Pancreas (tissue), 10 donors: ENCODE measurements at regions not wholly inside any gene's neighbourhood (a gene's known extent, or its start where the extent isn't known, plus 50 kb on each side); places are given as distances from the start of the nearest gene placed in this dataset.

ENCODE experiments used
- ATAC-seq, 4 donors: fragments of 200-7000 bp; cut with Tn5 transposase; one replicate each; pipeline versions ENCODE4 v1.8.0 to v1.9.1; 2020; ENCODE audit warnings: mild to moderate bottlenecking in 4 of 4, moderate library complexity in 4 of 4
- DNase-seq, 6 donors: peaks; one replicate each; pipeline ENCODE4 v3.0.0-alpha.2; 2020
- FAIRE-seq: peaks from 2 replicates; lab custom pipeline; 2012; peaks lifted over from hg19 to GRCh38; lab: Jason Lieb, UNC
- H3K27ac ChIP-seq, 4 donors: fragments of 200-600 bp; sonication (generic); 1 replicate in 3 of 4; 2 replicates in 1 of 4; pipeline versions ENCODE4 v1.5.0 to v1.8.0; 2020
- H3K27me3 ChIP-seq, 4 donors: fragments of 200-600 bp; one replicate each; pipeline ENCODE4 v1.8.0; 2021
- H3K36me3 ChIP-seq, 3 donors: fragments of 200-600 bp; sonication (generic) in 1 of 3; one replicate each; pipeline versions ENCODE4 v1.5.0 to v1.8.0; 2020 to 2021
- H3K4me1 ChIP-seq, 3 donors: fragments of 200-600 bp; one replicate each; pipeline ENCODE4 v1.8.0; 2021
- H3K4me3 ChIP-seq, 4 donors: fragments of 200-600 bp; sonication (generic) in 2 of 4; one replicate each; pipeline versions ENCODE4 v1.5.0 to v1.8.0; 2020 to 2021
- H3K9me3 ChIP-seq, 4 donors: fragments of 200-600 bp; one replicate each; pipeline ENCODE4 v1.8.0; 2021
- CTCF ChIP-seq, 4 donors: fragments of 200-600 bp; sonication (generic) in 3 of 4; IDR thresholded peaks; one replicate each; pipeline versions ENCODE4 v1.5.0 to v1.8.0; 2021; ENCODE audit warnings: antibody characterized with exemption in 4 of 4
- WGBS, 2 donors: extraction: QIAGEN DNeasy Blood & Tissue Kit; methylation state at CpG; one replicate each; pipeline ENCODE4 v1.1.7; 2013; 5-methylcytosine and 5-hydroxymethylcytosine counted together
- intact Hi-C, 3 donors: fragments of 100-400 bp; cut with DNase I; formaldehyde crosslinking; loops; one replicate each; pipeline versions ENCODE4 v1.11.1 to v1.14.2; 2022
- donor health status: healthy with polysubstance abuse.
- donor health status: DM: no; HTN: no; CAD: no; lungs with moderate emphysema.
- donor health status: DM: no; HTN: no; CAD: no.
- donor health status: control.
- donor health status: control.
- donor health status: Bipolar disorder and iron deficiency.
- donor health status: DM: yes; HTN: yes; CAD: no.
- donor health status: DM: no; HTN: no; CAD: no.
- donor health status: DM: no; HTN: no; CAD: no.
- donor health status: DM: yes; HTN: yes; CAD: no.

- Histone ChIP-seq H3K27ac (no peak overlapping the region), H3K36me3 (no peaks in the 10 kb centered on the region), H3K4me1 (no peaks in the 10 kb centered on the region), H3K27me3 (no peaks in the 10 kb centered on the region), H3K9me3 (no peaks in the 10 kb centered on the region), H3K4me3 (no peak overlapping the region)
- DNase-seq (no peak), FAIRE-seq (no peak), ATAC-seq (no peak)
- TF ChIP-seq CTCF (IDR thresholded peaks at IDR 0.05): no peak
- WGBS, 2 donors: 74 to 87% methylated on average over 4 of the region's 4 CpGs
- intact Hi-C loops: no loop called here
Measured at GRCh38 chr9:18092138-18092537, 381.8 kb upstream of the ADAMTSL1 start.

GRCh38 chr9:18106006-18106560 lies 367.9 kb upstream of the ADAMTSL1 start:
- FAIRE-seq: no peak
- H3K27ac ChIP-seq: no peak overlapping the region

GRCh38 chr9:18109675-18110074 lies 364.3 kb upstream of the ADAMTSL1 start:
- H3K27ac ChIP-seq: no peak overlapping the region
- no peak for FAIRE-seq
- WGBS, 2 donors: 67 to 73% methylated on average over 4 of the region's 4 CpGs
- intact Hi-C loops: no loop called here
- no peaks in the 10 kb centered on the region for H3K4me1 ChIP-seq
- H3K36me3 ChIP-seq: no peaks in the 10 kb centered on the region
- no peak for DNase-seq
- H3K27me3 ChIP-seq: no peaks in the 10 kb centered on the region
- TF ChIP-seq CTCF (IDR thresholded peaks at IDR 0.05): no peak
- ATAC-seq: no peak
- no peak overlapping the region for H3K4me3 ChIP-seq
- H3K9me3 ChIP-seq: no peaks in the 10 kb centered on the region

More at GRCh38 chr9:18106006-18106560, 367.9 kb upstream of the ADAMTSL1 start:
- no peak for TF ChIP-seq CTCF (IDR thresholded peaks at IDR 0.05)
- no peak overlapping the region for H3K4me3 ChIP-seq
- ATAC-seq (no peak), DNase-seq (no peak)
- no peaks in the 10 kb centered on the region for H3K4me1 ChIP-seq
- no peaks in the 10 kb centered on the region for H3K36me3 ChIP-seq
- no peaks in the 10 kb centered on the region for H3K9me3 ChIP-seq
- WGBS, 2 donors: 60 to 62% methylated on average over 4 of the region's 4 CpGs
- no peaks in the 10 kb centered on the region for H3K27me3 ChIP-seq
- intact Hi-C loops: no loop called here

- H3K4me3 ChIP-seq: no peak overlapping the region
- intact Hi-C loops: no loop called here
- H3K27me3 ChIP-seq: no peaks in the 10 kb centered on the region
- no peak for TF ChIP-seq CTCF (IDR thresholded peaks at IDR 0.05)
- H3K4me1 ChIP-seq: no peaks in the 10 kb centered on the region
- H3K27ac ChIP-seq: no peak overlapping the region
- H3K36me3 ChIP-seq: no peaks in the 10 kb centered on the region
- H3K9me3 ChIP-seq: no peaks in the 10 kb centered on the region
- FAIRE-seq (no peak), ATAC-seq (no peak), DNase-seq (no peak)
Measured at GRCh38 chr9:18111146-18111545, 362.8 kb upstream of the ADAMTSL1 start.

GRCh38 chr9:18114559-18115475 lies 359.1 kb upstream of the ADAMTSL1 start:
- ATAC-seq: no peak
- 43 to 50% methylated on average over 10 of the region's 10 CpGs for WGBS, 2 donors
- H3K36me3 ChIP-seq: no peaks in the 10 kb centered on the region
- intact Hi-C loops: no loop called here
- no peak overlapping the region for H3K27ac ChIP-seq
- no peak for TF ChIP-seq CTCF (IDR thresholded peaks at IDR 0.05)
- FAIRE-seq: no peak
- H3K9me3 ChIP-seq: no peaks in the 10 kb centered on the region
- H3K4me3 ChIP-seq: no peak overlapping the region
- no peaks in the 10 kb centered on the region for H3K27me3 ChIP-seq
- no peak for DNase-seq
- H3K4me1 ChIP-seq: no peaks in the 10 kb centered on the region
